NCI-H2196 treated with DMSO at 0.1 percent for 48 hours (cell line): ENCODE measurements at regions not wholly inside any gene's neighbourhood (a gene's known extent, or its start where the extent isn't known, plus 50 kb on each side); places are given as distances from the start of the nearest gene placed in this dataset.
"Not testable (repeated sequence)": the region's sequence is repeated elsewhere in the genome, so short reads cannot be mapped to it uniquely, and the experiment has no call there.

Source experiments
- DNase-seq: peaks from one replicate; lab custom pipeline; 2025; ENCODE audit not compliant: unreplicated experiment; lab: John Stamatoyannopoulos, UW

DNA sequence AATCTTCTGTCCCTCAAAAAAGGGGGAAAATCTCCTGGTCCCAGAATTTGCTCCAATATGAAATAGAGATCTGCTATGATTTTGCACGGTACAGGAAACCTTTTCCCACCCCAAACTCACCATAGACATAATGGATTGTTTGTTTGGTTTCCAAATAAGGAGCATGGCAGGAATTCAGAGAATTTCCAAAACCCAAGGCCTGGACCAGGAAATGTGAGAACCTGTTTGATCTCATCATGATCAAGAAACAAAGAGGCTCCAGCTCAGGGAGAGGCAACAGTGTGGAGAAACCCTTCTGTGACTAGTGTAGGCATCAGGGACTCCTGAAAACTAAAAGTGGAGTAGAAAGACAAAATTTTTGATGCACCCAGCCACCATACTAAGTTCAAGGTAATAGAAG lies 1548.1 kb upstream of the LRRTM3 start:
- no peak for DNase-seq

DNA sequence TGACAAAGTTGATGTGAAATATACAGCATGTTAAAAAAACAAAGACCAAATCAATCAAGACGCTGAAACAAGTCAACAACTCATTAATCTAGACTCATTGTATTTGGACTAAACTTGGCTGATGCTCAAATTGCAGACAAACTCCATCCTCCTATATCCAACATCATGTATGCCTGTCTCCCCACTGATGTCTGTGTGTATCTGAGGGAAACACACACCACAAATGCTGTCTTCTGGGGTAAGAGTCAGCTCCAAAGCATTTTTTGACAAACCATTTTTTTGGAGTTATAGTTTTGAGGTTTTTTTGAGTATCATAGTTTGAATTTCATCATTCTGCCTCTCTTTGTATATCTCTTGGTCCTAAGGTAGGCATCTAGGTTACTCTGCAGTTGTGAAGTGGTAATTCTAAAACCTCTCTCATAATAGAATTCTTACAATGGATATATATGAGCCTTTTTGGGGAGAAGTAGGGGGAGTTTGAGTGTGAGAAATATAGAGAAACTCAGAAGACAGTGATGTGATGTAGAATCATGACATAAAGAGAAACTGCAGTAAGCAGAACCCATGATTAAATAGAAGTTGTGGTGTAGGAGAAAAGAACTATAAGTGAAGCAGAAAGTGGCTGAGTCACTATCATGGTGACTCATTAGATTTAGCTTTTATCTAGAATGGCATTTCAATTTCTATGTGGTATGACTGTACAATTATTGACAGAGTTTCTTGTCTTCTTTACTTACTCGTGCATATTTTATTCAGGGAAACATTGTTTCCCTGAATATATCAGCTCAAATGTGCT lies 1531.1 kb upstream of the LRRTM3 start:
- no peak for DNase-seq

DNA sequence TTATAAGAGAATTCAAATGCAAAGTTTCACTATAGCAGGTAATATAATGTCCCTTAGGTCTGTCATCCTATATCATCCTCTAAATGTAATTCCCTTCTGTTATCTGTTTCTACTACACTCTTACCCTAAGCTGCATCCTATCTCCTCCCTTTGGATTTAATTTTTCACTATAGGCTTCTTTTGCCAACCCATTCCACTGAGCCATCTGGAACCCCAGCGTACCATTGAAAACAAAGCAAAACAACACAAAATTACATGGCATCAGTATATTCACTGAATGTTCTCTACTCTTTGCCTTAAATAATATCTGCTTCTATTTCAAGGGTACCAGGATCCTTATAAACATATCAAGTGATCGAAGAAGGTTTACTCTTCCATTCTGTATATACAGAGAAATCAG lies 1530.2 kb upstream of the LRRTM3 start:
- DNase-seq, result no peak

DNA sequence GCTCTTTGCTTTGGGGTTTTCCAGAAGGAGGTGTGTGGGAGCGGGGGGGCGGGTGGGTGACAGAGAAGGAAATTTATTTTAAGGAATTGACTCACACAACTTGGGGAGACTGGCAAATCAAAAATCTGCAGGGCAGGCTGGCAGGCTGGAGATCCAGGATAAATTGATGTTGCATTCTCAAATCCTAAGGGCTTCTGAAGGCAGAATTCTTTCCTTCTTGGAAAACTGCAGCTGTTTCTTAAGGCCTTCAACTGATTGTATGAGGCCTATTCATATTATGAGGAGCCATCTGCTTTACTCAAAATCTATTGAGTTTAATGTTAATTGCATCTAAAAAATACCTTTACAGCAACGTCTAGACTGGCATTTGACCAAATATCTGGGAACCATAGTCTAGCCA lies 1528.8 kb upstream of the LRRTM3 start:
- DNase-seq, result no peak

DNA sequence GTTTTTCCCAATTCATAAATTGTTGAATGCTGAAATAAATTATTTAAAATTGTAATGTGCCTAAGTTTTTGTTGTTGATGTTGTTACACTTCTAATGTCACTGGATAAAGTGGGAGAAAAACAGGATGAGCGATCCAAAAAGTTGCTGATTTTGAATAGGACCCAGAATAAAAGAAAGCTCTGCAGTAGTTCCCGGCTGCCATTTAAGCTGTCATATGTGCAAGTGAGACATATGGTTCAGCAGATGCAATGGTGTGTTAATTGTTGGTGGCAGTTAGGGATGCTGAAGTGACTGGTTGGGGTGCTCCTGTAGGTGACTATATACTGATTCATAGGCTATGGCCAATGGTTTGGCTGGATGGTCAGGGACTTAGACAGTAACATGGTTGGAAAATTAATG lies 1517.4 kb upstream of the LRRTM3 start:
- no peak for DNase-seq

DNA sequence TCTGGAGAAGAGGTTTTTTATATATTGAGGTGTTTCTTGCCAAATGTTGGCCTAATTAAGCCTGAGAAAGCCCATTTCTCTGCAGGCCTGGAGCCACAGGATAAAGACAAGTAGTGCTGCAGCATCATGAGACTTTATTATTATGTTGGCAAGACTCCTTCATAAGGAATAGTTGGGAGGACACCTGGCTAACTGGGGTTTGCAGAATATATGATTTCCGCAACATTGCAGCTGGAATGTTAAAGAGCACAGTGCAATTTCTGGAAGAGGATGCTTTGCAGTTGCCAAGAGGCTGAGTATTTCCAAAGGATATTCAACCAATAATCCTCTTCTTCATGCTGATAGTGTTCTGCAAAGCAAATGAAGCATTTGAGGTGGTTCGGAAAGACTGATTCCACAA lies 1512.8 kb upstream of the LRRTM3 start:
- DNase-seq, result no peak

DNA sequence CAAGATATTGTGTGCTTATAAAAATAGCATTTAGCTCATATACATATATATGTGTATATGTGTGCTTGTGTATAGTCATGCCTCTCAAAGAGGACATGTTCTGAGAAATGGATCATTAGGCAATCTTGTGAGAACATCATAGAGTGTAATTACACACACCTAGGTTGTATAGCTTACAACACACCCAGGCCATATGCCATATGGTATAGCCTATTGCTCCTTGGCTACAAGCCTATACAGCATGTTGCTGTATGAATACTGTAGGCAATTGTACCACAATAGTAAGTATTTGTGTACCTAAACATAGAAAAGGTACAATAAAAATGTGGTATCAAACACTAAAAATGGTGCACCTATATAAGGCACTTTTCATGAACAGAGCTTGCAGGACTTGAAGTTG lies 1510.5 kb upstream of the LRRTM3 start:
- no peak for DNase-seq

DNA sequence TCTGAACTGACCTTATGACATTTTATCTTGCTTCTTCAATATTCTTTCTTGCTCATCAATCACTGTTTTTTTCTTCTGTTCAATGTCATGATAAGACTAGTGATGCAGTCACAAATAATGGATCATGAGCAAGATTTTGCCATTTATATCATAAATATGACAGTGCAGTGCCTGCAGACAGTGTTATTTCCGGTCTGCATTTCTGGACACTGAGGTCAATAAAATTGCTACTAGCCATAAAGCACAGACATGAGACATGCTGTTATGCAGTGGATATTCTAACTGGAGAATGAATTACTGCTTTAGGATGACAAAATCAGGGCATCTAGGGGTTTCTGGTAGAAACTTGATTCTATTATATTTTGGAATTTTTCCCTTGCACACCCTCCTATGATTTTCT lies 1509.7 kb upstream of the LRRTM3 start:
- no peak for DNase-seq

DNA sequence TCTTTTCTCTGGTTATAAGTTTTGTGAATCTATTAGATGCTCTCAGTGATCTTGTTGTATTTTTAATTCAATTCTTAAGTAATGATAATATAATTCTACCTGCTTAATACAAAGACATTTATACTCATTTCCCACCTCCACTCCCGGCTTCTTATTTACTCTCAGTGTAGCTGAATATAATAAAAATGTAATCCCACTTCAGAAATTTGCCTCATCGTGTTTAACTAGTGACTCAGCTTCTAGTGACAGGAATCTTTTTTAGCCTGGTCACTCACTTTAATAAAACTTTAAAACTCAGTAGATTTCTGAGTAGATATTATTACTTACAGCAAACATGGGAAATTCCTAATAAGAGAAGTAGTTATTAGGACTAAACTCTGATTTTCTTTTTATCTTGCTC lies 1506.2 kb upstream of the LRRTM3 start:
- no peak for DNase-seq

DNA sequence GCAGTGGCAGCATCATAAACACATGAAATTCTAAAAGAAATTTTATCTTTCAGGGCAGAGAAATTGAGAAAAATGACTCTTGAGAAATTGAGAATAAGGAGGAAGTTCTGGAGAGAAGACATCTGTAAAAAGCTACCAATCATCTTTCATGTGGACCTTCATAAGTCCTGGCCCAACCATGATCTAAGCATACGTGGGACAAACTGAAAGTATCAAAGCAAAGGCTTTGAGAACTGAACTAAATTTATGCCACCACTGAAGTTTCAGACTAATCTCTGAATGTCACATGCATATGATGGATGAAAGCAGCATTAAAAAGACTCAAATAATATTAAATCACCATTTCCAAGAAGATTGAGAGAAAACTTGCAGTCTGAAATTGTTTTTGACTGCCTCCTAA lies 1502.8 kb upstream of the LRRTM3 start:
- DNase-seq, result no peak

DNA sequence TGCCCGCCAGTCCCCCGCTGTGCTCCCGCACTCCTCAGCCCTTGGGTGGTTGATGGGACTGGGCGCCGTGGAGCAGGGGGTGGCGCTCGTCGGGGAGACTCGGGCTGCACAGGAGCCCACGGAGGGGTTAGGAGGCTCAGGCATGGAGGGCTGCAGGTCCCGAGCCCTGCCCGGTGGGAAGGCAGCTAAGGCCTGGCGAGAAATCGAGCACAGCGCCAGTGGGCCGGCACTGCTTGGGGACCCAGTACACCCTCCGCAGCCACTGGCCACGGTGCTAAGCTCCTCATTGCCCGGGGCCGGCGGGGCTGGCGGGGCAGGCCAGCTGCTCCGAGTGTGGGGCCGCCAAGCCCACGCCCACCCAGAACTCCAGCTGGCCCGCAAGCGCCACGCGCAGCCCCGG lies 1496.5 kb upstream of the LRRTM3 start:
- DNase-seq, result not testable (repeated sequence)

DNA sequence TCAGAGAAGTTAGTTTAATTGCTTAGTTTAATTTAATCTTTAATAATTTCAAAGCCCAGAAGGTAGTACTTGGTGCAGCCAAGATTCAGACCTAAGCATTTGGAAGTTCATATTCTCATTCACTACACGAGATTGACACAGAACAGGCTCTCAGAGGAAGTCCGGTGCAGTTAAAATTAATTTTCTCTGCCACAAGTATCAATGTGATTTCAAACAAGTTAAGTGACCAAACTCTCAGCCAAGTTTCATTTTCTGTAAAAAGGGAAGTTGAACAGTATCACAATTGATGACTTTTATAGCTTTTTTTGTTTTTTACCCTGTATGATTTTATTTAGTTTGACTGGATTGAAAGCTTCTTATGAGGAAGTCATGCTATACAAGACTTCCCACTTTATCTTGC lies 1494.9 kb upstream of the LRRTM3 start:
- no peak for DNase-seq

DNA sequence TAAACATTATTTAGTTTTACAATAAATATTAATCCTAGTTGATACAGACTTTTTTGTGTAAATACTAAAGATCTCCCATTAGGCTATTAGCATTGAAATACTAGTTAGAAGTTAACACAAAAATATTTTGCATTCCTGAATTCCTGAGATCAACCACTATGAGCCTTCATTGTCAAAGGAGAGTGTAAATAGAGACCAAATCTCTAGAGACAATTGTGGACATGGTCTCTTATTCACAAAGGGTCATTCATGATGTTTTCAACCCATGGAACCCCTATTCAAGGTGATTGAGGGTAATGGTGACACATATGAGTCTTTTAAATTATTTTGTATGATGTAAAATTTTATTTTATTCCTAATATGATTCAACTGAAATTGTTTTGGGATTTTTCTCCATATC lies 1454.8 kb upstream of the LRRTM3 start:
- no peak for DNase-seq

DNA sequence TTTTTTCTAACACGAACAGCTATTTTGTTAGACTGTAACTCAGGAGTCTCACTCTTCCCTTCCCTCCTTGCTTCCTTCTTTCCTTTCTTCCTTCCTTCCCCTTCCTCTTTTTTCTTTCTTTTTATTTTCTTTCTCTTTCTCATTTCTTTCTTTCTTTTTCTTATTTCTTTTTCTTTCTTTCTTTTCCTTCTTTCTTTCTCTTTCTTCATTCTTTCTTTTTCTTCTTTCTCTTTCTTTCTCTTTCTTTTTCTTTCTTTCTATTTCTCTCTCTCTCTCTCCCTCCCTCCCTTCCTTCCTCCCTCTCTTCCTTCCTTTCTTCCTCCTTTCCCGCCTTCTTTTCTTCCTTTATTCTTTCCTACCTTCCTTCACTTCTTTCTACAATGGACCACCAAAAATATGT lies 1443.0 kb upstream of the LRRTM3 start:
- DNase-seq, result no peak

DNA sequence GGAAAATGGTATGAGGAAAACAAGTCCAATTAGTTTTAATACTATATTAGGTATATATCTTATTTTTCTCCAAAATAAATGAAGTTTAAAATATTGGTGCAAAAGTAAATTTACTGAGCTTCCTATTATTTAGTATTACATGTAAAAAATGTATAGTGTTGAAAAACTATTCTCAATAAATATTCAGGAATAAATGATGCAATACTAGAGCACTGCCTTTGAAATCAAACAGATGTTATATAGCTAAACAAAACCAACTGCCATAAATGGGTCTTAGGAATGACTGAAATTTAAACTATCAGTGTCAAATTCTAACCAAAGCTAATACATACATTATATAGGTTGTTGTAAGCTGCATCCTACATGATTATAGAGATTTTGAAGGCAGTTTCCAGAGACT lies 1434.0 kb upstream of the LRRTM3 start:
- DNase-seq, result no peak

DNA sequence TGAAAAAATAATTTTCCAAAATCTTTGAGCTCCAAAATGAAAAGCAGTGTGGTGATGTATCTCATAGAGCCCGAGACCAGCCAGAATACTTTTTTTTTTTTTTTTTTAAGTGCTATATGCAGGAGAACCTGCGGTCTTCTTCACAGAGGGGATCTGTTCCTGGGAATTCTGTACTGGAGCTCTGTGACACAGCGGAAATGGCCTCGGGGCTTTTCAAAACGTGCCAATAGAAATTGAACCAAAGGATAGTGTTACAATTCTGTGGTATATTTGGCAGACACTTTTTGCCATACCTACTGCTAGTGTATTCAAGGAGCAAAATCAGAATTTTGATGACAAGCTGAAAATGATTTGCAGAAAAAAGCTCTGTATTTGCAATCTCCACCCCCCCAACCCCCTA lies 1429.3 kb upstream of the LRRTM3 start:
- DNase-seq, result no peak

DNA sequence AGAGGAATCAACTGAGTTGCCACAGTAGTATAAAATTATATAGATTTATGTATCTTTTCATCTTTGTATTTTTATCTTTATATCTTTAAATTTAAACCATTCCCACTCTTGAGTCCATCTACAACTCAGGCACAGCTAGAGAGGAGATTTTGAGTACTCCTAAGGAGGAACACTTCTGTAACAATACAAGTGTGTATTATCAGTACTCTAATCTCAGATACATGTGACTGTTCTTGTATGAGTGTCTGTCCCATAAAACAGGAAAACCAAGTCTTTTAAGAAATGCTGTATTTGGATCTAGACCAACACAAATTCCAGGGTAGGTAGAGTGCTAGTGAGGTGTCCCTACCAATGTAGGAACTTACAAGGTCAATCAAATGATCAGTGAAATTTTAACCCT lies 1428.0 kb upstream of the LRRTM3 start:
- no peak for DNase-seq

DNA sequence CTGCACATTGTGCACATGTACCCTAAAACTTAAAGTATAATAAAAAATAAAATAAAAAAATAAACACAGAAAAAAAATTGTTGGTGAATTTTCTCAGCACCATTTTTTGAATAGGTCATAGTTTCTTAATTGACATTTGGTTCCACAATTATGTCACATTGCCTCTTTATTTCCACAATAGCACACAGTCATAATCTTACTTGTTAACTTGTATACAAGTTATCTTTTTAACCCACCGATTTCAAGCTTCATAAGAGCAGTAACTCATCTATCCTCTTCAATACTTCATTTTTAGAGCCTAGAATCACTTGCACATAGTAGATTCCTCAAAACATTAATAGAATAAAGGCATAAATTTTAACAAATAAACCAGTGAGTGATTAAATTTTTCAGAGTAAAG lies 1425.1 kb upstream of the LRRTM3 start:
- no peak for DNase-seq

DNA sequence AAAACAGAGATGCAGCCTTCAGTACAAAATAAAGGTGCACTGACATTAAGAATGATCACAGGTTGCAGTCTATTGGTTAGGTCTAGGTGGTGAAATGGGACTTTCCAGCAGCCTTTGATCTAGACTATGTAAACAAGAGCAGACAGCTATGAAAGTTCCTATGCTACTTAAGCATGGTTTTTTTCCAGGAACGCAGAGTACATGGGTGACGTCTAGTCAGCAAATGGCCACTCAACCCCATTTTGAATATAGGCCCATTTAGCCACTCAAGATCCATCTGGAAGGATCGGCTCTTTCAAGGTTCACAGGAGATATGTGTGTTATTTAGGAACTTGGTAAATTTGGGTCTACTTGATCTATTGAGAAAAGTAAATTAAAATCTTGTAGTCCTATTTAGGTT lies 1424.6 kb upstream of the LRRTM3 start:
- no peak for DNase-seq

DNA sequence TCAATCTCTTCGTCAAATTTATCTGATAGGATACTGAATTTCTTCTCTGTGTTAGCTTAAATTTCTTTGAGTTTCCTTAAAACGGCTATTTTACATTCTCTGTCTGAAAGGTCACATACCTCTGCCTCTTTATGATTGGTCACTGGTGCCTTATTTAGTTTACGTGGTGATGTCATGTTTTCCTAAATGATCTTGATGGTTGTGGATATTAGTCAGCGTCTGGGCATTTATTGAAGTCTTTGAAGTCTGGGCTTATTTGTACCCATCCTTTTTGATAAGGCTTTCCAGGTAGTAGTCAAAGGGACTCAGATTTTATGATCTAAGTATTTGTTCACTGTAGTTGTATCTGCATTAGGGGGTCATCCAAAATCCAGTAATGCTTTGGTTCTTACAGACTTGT lies 1407.5 kb upstream of the LRRTM3 start:
- DNase-seq, result no peak

DNA sequence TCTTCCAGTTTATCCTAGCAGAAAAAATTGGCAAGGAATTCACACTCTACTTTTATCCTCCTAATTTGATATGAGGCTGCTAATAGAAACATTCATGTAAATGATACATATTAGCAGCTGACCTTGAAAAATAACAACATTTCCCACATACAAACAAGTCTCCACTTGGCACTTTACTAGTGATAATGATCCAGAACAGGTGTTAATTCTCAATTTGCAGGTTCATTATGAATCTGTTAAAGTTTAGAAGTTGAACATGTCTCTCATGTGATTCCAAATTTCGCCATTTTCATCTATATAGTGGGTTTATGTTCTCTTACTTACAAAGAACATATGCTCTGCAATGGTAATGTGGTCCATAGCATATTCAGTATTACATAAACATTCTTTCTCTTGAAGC lies 1396.8 kb upstream of the LRRTM3 start:
- no peak for DNase-seq

DNA sequence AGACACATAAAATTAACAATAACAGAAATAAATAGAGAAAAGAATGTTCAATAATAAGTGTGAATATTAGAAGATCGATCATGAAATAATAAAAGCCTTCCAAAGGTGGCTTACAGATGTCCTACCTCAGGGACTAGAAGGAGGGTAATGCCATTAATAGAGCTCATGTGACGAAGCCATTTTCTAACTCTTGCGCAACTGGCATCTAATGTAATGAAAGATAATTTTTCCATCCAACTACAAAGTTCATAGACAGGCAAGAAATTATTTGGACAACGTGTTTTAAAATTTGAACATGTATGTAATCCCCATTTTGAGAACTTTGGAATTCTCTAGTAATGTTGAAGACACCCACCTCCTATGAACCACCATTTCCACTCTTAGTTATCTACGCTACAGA lies 1394.3 kb upstream of the LRRTM3 start:
- DNase-seq, result no peak

DNA sequence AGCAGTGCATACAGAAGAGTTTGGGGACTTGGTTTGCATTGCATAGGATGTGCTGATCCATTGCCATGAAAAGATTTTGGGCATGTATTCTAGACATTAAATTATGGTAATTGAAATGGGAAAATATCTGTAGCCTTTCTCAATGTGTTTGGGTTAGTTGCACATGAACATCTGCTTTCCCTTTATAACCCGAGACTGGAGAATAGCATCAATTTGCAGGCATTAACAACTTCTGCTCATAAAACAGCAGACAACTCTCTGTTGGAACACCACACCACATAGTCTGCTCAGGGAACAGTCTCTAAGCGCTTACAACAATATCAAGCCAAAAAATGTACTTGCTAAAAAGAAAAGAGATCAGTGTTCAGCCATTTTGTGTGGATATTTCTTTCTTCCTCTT lies 1391.1 kb upstream of the LRRTM3 start:
- no peak for DNase-seq

DNA sequence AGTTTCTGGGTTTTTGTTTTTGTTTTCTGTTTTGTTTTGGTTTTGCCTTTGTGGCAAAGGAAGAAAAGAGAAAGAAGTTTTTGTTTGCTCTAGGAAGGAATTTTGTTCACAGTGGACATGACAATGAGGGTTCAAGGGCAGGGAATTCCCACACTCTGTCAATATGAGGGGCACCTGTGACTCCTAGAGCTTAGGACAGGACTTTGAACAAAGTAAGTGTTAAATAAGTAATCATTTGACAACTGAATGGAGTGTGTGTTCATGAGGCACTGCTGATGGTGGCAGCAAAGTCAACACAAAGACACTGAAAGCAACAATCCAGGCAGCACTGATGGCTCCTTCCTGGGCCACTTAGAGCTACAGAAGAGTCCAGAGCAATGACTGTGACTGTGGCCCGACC lies 1381.1 kb upstream of the LRRTM3 start:
- DNase-seq, result no peak
